Skin of body (tissue), 1 donor: ENCODE measurements at regions not wholly inside any gene's neighbourhood (a gene's known extent, or its start where the extent isn't known, plus 50 kb on each side); places are given as distances from the start of the nearest gene placed in this dataset.
A peak's percentile ranks its signal among the peaks of the same experiment; 100 is the strongest.
"Not testable (repeated sequence)": the region's sequence is repeated elsewhere in the genome, so short reads cannot be mapped to it uniquely, and the experiment has no call there.

ENCODE experiments used
- DNase-seq: peaks from one replicate; lab custom pipeline; 2025; lab: John Stamatoyannopoulos, UW

DNA sequence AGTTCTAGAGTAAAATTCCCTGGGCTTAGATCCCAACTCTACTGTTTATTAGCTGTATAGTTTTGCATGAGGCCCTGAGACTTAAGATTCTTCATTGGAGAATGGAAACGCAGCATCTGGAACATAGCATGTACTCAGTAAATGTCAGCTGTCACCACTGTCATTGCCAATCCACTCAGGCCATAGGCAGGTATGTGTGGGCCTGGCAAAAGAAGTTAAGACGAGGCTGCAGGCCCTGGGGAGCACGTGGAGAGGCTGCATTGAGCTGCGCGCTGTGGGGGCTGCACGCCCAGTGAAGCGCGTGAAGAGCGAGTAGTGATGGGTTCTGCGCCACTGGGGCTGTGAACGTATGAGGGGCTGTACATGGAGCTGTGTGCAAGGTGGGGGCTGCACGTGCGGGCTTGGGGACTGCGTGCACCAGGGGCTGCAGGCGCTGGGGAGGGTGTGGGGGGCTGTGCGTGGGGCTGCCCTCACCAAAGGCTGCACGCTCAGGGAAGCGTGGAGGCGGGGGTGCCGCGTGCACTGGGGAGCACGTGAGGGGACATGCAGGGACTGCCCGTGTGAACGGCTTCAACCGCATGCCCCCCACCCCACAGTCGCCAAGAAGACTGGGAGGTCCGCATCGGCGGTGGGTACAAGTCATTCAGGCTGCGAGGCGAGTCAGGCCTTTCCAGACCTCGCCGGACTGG is 85.5 kb downstream of the PRR15 start:
- DNase-seq = no peak

DNA sequence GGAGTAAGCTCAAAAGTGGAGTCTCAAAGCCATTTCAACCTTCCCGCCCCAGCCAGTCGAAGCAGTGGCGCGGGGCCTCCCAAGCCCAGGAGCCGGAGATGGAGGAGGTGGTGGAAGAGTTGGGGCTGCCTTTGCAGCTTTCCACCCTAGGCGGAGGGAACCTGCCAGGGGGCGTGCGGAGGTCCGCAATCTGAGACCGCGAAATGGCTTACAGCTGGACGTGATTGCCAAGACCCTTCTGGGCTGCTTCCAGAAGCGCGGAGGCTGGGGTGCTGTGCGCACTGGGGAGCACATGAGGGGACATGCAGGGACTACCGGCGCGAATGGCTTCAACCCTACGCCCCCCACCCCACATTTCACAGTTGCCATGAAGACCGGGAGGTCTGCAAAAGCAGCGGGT is 86.2 kb downstream of the PRR15 start:
- DNase-seq = no peak

DNA sequence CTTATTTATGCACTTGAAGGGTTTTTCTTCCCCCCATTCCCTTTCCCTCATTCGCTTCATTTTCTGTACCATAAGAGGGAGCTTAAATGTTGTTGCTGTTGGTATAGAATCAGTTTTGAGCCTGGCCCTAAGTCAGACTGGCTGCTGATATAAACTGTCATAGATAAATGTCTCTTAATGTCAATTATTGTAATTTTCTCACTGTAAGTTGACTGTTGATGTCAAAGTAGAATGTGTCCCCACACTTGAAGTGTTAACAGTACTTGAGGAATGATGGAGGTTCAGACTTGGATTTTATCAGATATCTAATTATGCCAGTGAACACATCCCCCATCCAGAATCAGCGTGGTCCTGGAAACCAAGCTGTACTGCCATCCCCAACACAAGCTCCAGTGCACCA is 87.8 kb downstream of the PRR15 start:
- DNase-seq = no peak

DNA sequence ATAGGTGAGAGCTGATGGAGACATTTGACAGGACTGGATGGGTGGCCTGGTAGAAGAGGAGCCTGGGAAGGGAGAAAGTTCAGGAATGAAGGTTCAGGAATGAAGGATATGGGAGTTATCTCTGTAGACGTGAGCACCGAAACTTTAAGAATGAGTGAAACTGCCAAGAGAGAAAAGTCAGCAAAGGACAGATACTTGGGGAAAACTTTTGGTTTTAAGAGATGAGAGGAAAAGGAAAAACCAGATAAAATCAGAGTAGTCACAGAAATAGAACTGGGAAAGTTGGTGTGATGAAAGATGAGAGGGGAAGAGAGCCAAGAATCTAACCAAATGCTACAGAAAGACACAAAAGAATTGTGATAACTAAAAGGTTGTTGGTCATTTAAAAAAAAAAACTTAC is 88.9 kb downstream of the PRR15 start:
- no peak for DNase-seq

DNA sequence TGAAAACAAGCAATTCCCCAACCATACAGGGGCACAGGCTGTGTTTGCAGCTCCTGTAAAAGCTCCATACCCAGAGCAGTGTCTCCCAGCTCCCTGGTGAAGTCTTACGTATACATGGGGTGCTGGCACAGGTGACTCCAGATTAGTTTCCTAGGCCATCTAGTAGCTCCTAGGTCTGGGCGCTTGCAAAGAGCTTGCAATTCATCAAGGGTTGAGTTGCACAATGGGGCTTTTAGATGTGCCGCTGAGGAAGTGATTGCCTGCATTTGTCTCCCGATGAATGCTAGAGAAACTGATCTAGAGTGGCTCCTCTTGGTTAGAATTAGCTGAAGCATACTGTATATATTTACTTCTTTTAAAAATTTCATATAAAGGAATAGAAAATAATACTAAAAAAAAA is 90.7 kb downstream of the PRR15 start:
- not testable (repeated sequence) for DNase-seq

DNA sequence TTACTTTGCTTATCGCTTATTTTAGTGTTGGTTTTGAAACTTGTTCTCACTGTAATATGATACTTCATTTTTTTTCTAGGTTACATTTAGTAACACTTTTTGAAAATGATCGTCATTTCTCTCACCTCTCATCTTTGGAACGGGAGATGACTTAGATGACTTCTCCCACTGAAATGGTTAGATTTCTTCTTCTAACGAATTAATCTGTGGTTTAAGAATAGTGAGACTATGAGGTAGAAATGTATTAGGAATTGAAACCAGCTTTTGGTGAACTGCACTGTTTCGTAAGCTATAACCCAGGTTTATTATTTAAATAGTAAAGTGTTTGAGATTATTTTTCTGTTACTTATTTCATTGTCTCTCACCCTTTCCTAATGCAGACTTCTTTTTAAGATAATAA is 93.7 kb downstream of the PRR15 start:
- no peak for DNase-seq

DNA sequence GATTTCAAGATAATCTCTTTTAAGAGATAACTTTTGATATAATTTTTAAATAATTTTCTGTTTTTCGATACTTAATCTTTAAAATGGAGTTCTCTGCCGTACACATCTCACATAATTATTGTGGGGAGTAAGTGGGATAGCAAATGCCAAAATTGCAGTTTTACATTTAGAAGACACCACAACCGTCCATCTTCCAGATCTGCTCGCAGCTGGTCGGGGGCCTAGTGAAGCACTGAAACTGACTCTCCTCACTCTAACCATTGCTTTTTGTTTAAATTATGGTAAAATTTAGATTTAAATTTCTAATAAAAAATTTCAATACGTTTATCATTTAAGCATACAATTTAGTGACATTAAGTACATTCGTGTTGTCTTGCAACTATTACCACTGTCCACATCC is 94.2 kb downstream of the PRR15 start:
- DNase-seq = no peak

DNA sequence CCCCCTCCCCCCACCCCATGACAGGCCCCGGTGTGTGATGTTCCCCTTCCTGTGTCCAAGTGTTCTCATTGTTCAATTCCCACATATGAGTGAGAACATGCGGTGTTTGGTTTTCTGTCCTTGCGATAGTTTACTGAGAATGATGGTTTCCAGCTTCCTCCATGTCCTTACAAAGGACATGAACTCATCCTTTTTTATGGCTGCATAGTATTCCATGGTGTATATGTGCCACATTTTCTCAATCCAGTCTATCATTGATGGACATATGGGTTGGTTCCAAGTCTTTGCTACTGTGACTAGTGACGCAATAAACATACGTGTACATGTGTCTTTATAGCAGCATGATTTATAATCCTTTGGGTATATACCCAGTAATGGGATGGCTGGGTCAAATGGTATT is 95.6 kb downstream of the PRR15 start:
- DNase-seq = not testable (repeated sequence)

DNA sequence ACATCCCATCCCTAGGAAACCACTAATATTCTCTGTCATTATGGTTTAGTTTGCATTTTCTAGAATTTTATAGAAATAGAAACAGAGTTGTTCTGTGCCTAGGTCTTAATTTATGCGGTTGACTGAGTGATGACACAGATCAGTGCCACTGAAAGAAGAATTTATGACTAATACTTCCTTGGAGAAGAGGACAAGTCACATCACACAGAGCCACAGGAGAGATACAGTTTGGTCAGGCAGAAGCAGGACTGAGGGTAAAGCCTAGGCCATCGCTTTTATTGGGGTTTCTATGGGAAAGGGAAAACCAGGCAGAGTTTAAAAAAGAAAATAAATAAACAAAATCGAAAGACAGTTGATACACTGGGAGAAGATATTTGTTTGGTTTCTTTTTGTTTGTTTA is 99.3 kb downstream of the PRR15 start:
- not testable (repeated sequence) for DNase-seq

DNA sequence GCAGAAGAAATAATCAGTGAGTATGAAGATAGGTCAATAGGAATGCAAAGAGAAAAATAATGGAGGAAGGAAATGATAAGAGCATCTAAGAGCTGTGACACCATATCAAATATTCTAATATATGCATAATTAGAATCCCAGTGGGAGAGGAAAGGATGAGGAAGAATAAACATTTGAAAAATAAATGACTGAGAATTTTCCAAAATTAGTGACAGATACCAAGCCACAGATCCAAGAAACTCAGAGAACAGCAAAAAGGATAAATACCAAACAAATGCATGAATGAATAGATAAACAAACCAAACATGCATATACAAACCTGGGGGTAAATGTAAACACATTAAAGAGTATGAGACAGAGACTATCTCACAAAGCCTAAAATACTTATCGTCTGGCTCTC is 101.4 kb downstream of the PRR15 start:
- not testable (repeated sequence) for DNase-seq

DNA sequence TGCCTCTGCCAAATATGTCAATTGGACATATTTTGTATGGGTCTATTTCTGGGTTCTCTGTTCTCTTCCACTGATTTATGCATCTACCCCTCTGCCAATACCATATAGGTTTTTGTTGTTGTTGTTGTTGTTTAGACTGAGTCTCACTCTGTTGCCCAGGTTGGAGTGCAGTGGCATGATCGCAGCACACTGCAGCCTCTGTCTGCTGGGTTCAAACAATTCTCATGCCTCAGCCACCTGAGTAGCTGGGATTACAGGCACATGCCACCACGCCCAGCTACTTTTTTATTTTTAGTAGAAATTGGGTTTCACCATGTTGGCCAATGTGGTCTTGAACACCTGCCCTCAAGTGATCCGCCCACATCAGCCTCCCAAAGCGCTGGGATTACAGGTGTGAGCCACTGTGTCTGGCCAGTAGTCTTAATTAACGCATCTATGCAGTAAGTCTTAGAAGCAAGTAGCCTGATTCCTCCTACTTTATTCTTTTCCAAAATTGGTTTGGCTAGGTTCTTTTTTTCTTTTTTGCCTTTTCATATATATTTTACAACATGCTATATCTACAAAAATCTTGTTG is 103.5 kb downstream of the PRR15 start:
- not testable (repeated sequence) for DNase-seq

DNA sequence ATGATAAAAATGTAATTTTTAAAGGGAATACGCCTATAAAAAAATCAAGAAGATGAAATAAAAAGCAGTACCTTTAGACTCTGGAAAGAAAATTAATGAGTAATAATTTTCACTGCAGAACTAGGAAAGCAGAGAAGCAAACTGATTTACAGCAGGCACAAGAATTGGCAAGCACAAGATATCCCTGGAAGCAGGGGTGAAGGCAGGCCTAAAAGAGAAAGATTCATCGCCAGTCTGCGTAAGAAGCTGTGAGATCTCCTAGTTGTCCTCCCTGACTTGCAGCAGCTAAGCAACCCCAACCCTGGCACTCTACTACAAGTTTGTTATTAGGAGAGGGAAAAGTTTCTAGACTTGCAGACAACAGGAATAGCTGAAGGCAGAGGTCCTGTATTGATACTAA is 107.7 kb downstream of the PRR15 start:
- DNase-seq = not testable (repeated sequence)

DNA sequence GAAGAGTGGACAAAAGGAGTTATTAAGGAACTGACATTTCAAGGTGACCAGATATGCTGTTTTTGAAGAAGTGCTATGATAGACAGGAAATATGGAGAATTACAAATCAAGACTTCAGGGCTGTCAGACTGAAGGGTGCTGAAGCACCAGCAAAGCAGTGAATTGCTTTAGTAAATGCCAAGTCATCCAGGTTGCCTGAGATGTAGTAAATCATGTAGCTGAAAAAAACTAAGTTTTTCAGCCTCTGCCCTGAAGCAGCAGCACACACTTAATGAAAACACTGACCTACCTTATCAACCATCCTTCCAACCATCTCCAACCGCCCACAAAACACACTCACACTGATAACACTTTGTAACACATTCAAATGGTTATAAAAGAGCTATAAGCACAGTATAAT is 110.0 kb downstream of the PRR15 start:
- not testable (repeated sequence) for DNase-seq

DNA sequence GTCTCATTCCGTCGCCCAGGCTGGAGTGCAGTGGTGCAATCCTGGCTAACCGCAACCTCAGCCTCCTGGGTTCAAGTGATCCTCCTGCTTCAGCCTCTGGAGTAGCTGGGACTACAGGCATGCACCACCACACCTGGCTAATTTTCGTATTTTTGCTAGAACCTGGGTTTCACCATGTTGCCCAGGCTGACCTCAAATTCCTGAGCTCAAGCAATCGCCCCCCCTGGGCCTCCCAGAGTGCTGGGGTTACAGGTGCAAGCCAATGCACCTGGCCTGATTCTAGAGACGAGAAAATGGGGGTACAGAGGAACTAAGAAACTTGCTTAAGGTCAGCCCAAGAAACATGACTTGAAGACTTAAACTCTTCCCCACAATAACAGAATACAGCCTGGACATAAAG is 111.0 kb downstream of the PRR15 start:
- DNase-seq = not testable (repeated sequence)

DNA sequence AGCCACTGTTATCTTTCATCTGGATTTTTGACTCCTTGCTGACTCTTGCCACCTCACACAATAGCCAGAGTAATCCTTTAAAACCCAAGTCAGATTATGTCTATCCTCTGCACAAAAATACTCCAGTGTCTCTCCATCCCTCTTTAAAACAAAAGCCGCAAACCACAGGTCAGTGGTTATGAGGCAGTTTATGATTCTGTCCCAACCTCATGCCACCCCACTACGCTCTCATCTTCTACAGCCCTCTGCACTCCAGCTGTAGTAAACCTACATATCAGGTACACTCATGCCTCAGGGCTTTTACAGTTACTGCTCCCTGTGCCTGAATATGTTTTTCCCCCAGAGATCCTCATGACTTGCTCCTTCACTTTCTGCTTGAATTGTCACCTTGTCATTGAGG is 113.6 kb downstream of the PRR15 start:
- not testable (repeated sequence) for DNase-seq

DNA sequence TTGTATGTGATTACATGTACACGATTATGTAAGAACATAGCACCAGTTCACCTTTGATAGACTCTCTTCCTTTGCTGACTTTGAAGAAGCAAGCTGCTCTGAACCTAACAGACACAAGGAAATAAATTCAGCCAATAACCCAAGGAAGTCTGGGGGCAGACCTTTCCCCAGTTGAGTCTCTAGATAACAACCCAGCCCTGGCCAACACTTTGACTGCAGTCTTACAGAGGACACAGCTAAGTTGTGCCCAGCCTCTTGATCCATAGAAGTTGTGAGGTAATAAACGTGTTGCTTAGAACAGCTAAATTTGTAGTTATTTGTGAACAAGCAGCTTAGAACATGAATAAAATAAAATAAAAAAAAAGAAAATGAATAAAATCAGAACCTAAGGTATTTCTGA is 116.3 kb downstream of the PRR15 start:
- not testable (repeated sequence) for DNase-seq

DNA sequence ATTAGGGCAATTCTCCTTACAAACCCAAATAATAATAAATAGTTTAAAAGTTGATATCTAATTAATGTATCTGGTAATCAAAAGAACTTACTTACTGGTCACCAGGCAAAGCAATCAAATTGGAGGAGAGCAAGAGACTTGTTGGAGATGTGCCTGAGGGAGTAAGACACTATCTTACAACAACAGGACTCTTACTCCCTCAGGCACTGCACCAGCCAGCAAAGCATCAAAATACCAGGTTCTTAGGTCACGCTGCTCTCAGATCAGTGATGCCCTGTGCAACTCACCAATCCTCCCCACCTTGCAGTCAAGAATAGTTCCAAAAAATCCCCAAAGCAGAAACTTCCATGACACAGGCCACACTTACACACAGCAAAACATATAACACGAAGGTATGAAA is 117.0 kb downstream of the PRR15 start:
- not testable (repeated sequence) for DNase-seq

DNA sequence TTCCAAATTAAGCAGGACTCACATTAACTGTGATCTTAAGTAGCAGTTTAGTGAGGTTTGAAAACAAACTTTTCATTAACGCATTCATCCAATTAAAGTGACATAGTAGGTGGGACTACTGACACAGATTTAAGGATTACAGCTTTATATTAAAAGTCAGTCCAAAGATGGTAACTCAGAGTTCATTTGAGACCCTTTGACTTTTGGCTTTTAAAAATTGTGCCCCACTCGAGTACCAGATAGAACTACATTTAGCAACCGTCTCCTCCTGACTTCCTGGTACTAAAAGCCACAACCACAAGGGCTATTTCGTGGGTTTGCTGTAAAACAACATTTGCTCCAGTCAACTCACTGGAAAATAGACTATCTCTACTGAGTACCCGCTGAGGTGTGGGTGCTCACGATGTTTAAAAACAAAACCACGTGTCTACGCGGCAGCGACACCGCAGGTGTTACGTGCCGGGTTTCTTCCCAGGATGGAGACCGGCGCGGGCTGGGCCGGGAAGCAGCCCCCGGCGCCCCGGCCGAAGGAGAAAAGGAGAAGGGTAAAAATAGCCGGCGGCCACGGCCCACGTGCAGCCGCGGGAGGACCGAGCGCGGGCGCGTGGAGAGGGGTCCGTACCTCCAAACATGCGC is 120.6 kb downstream of the PRR15 start:
- DNase-seq = not testable (repeated sequence)

DNA sequence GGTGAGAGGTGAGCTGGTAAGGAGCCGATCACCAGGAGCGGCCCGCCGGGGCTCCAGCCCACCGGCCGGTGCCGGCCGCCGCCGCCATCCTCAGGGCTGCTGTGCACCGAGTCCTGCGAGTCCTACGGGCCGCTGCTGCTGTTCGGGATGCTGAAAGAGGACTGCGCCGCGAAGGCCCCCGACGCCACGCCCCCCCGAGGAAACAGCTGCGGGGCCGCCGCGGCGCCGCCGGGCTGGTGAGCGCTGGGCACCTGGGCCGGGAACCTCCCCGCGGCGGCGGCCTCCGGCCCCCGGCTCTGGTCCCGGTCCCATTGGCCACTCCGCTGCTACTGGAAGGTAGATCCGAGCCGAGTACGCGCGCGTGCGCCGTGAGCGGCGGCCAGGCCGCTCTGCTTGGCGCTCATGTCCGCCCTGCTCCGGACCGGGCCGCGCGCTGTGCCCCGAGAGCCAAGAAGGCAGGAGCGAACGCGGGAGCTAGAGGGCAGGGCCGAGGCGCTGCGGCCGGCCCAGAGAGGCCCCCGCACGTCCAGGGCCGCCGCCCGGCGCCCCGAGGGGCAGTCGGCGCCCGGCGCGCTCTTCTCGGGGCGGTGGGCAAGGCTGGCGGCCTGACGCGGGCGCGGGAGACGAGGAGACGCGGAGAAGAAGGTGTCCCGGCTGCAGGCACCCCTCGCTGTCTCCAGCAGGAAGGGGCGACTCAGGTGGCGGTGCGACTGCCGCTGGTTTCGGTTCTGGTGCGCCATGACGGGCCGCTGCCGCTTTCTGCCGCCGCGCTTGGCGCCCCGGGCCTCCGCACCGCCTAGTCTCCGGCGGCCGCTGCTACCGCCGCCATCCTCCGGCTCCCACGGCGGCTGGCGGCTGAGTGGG is 121.3 kb upstream of the WIPF3 start:
- DNase-seq = peak; percentile 6

DNA sequence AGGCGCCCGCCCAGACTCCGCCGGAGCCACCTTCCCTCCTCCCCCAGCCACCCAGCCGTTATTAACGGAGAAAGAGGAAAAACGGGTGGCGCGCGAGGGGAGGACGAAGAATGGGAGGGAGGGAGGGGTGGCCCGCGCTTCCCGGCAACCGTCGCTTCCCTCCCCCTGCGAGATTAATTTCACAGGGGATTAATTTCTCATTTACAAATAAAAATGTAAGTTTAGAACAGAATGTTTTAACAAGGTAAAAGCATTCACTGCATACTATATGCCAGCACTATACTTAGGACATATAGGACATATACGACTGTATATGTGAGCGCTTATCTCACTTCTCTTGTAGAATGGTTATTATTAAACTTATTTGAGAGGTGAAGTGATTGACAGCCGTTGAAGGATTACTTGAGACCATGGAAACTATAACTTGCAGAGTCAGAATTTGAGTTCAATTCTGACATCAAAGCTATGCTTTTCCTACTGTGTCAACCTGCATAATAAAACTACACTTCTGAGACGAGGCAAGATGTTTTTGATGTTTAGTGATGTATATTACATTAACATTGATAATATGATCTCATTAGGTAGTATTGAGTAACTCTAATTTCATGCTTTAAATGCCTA is 120.5 kb upstream of the WIPF3 start:
- DNase-seq = not testable (repeated sequence)

DNA sequence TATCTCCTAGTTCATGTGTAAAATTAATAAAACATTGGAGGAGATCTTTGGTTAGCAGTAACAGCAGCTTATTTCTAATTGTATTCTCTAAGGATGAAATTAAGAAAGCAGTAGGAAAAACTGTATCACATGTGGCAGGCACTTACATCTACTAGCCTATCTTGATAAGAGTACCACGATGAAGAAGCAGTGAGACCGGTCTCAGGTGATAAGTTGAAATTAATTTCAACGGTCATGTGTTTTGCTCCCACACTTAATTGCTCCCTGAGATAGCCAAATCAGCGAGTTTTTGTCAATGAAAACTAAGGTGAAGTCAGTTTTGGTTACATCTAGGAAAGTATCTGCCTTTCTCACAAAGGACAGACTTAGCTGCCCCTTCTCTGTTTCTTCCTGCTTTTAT is 115.8 kb upstream of the WIPF3 start:
- not testable (repeated sequence) for DNase-seq

DNA sequence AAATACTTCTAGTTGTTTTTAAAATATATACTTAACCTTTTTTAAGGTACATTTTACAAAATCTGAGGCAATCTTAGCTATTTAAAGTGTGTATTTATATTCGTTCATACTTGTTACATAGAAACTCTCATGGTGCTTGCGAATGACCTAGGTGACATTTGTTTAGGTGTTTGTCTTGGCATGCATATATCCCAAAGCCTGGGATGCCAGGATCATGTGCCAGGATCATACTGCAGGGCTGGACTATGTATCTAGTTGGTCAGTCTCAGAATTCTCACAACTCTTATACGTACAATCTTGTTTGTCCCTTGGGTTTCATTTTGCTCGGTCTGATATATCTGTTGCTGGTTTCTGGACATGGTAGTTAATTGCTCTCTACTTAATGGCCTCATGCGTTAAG is 109.9 kb upstream of the WIPF3 start:
- DNase-seq = not testable (repeated sequence)
